ENCODE measurements at regions not wholly inside any gene's neighbourhood (a gene's known extent, or its start where the extent isn't known, plus 50 kb on each side); places are given as distances from the start of the nearest gene placed in this dataset.

DNA sequence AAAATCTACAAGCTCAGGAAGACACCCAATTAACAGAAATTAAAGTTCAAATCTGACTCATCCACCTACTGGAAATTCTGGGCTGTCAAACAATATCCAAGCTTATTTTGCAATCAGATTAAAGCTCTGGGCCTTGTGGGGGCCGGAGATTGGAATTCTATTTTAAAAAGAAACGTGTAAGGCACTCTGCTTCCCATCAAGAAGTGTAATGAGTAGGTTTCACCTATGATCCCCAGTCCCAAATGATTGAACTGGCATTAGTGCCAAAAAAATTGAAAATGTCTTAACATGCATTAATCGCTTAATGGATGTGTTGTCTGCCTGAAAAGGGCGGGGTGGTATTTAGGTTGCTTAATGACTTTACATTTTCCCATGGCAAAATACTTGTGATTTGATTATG lies 542.4 kb upstream of the BTBD3 start:
- no peak for DNase-seq

GRCh38 chr20:11375966-11376365 lies 541.7 kb upstream of the BTBD3 start:
- DNase-seq, result no peak

DNA sequence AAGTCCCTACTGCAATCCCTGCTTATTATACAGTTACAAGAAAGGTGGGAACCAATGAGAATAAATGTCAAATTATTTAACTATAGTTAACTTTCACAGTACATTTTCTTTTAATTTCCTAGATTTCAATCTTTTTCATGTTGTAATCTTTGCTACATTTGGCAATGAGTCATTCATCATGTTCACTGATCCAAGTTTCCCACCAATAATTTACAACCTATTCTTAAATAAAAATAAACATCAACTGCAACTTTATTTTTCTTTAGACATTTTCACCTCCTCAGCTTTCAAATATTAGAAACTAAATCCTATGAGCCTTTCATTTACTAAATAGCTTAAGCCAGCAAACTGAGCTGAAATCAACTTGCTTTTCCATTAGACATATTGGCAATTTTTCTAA lies 541.3 kb upstream of the BTBD3 start:
- DNase-seq, result no peak

DNA sequence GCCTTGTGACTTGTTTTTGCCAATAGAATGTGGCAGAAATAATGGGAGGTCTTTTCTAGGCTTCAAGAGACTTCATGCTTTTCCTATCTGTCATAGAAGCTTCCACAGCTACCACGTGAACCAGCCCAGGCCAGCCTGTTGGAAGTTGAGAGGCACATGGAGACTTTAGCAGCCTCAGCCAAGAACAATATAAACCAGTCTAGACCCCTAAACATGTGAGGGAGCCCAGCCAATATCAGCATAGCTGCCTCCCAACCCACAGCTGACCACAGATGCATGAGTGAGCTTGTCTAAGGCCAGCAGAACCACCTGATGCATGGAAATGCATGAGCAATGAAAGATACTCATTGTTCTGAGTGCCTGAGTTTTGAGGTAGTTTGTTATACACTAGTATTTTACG lies 540.7 kb upstream of the BTBD3 start:
- DNase-seq, result no peak

GRCh38 chr20:11377761-11378160 lies 539.9 kb upstream of the BTBD3 start:
- DNase-seq, result no peak

DNA sequence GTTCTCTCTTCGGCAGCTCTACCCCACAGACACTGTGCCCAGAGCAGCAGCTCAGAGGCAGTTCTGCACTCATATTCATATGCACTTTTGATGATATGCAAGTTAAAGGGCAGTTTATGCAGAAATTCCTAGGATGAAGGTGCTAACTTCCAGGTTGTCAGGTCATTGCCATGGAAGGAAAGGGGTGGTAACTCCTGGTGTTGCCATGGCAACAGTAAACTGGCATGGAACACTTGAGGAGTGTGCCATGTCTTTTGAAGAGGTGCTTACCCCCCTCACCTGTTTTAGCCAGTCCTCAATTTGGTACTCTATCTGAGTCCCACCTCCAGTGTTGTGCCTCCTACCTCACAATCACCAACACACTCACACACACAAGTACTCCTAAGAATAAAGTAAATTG lies 539.4 kb upstream of the BTBD3 start:
- no peak for DNase-seq

DNA sequence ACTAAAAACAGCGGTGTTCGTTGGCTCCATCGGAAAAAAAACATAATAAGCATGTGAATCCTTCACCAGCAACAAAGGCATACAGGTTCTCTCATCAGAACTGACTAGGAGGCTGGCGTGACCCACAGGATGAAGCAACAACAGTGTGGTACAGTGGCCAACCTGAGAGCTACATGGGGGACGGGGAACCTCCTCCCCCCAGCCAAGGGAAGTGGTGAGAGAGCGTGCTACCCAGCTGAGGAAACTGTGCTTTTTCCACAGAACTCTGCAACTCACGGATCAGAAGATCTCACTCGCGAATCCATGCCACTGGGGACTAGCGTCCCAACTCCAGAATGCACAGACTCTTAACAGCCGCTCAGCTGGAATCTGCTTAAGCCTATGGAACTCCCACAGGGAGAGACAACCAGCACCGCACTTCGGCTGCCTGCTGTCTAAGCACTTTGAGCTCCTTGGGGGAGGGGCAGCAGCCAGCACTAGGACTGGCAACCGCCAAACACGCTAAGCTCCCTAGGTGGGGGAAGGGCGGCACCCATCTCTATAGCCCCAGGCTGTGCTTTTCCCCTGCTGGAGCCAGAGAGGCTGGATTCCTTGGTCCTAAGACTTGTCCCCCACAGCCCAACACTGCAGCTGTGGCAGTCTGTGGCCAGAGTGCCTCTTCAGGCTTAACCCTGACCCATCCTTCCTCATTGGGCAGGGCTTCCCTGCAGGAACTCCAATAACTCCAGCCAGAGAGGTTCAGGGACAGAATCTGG lies 538.3 kb upstream of the BTBD3 start:
- no peak for DNase-seq

DNA sequence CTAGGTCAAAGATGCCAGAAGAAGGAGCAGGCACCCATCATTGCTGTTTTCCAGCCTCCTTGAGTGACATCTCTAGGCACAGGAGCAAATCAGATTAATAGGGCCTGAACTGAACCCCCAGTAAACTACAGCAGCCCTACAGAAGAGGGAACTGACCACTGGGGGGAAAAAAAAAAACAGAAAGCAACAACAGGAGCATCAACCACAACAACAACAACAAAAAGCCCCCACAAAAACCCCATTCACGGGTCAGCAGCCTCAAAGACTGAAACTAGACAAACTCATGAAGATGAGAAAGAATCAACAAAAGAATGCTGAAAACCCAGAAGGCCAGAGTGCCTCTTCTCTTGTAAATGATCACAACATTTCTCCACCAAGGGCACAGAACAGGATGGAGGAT lies 537.4 kb upstream of the BTBD3 start:
- DNase-seq, result no peak

DNA sequence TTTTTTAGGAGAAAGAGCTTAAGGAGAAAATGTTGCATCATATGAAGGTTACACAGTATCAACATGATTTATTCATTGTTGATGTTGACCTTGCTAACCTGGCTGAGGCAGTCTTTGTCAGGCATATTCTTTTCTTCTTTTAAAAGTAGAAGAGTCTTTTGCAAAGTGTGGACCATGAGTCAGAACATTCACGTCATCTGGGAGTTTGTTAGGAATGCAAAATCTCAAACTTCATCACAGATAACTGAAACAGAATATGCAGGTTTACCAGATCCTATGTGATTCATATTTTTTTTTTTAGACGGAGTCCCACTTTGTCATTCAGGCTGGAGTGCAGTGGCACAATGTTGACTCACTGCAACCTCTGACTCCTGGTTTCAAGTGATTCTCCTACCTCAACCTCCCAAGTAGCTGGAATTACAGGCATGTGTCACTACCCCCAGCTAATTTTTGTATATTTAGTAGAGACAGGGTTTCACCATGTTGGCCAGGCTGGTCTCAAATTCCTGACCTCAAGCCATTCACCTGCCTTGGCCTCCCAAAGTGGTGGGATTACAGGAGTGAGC lies 530.4 kb upstream of the BTBD3 start:
- DNase-seq, result no peak

- DNase-seq, result no peak
These were observed 528.5 kb upstream of the BTBD3 start for GRCh38 chr20:11389186-11389585.

DNA sequence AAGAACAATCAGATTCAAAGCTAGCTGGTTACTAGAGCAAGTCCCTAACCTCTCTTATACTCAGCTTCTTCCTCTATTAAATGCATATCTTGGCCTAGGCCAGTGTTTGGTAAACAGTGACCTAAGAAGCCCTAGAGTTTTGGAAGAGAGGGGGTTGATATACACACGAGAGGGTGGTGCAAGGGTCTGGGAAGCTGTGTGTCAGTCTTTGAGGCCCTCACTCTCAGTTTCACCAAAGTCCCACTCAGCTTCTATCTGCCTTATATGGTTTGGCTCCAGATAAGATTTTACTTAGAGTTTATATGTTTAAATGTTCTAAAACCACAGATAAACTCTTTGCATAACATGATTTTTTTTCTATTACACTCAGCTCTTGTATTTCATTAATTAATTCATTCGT lies 526.1 kb upstream of the BTBD3 start:
- no peak for DNase-seq

GRCh38 chr20:11394145-11394833 lies 523.4 kb upstream of the BTBD3 start:
- DNase-seq, result no peak

- DNase-seq, result no peak
These were observed 522.1 kb upstream of the BTBD3 start for GRCh38 chr20:11395581-11395980.

DNA sequence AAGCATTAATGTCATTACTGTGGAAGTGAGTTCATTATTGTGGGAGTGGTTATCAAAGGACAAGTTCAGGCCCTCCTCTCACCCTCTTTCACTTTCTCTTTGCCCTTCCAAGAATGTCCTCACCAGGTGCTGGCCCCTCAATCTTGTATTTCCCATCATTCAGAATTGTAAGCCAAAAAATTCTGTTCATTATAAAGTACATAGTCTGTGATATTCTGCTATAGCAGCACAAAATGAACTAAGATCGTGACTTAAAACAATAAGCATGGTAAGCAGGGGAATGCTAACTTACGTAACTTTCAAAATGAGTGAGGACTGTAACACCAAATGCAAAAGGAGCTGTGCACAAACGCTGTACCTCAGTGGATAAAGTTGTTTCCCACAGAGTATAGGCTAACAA lies 515.7 kb upstream of the BTBD3 start:
- no peak for DNase-seq

GRCh38 chr20:11403711-11404110 lies 514.0 kb upstream of the BTBD3 start:
- no peak for DNase-seq

- no peak for DNase-seq
These were observed 510.8 kb upstream of the BTBD3 start for GRCh38 chr20:11406877-11407276.

DNA sequence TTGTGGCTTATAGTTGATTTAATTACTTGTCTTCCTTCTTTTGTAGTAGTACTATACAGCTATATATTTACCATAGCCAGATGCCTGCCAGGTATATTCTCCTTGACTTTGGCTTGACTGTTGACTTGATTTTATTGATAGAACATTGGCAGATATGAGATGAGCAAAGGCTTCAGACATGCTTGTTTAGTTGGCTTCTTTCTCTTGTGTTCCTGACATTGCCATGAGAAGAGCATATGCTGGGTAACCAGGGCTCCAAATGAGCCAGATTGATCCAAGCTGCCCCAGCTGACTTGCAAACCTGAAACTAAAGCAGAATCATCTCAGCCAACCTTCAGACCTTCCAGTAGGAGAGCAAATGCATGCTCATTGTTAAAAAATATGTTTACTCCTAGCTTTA lies 508.1 kb upstream of the BTBD3 start:
- DNase-seq, result no peak

GRCh38 chr20:11411765-11412164 lies 505.9 kb upstream of the BTBD3 start:
- no peak for DNase-seq

GRCh38 chr20:11426948-11427347 lies 490.7 kb upstream of the BTBD3 start:
- DNase-seq, result no peak

GRCh38 chr20:11429168-11429567 lies 488.5 kb upstream of the BTBD3 start:
- no peak for DNase-seq

DNA sequence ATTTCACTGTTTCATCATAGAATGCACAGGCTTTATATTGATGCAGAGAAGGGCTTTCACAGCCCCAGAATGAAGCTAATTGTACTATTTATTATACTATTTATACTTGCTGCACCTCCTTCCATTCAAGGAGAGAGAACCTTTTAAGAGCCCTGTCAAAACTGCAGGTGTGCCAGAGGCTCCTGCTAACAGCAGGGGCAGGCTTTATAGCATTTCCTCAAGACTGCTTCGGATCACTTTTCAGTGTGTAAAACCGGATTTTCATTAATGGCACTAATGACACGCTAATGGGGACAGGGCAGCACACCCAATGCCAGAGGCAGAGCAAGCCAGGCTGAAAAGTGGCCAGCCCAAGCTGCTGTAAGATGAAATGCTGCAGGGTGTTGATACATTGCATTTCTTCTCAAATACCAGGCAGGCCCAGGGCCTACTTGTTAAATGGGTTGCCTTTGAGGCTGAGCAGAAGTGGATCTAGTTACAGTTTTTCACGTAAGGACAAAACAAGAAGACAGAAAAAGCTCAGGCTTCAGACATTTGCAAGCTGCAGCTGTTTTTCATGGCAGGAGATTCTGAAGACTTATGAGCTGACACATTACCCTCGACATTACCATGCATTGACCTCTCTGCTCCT lies 487.7 kb upstream of the BTBD3 start:
- no peak for DNase-seq

DNA sequence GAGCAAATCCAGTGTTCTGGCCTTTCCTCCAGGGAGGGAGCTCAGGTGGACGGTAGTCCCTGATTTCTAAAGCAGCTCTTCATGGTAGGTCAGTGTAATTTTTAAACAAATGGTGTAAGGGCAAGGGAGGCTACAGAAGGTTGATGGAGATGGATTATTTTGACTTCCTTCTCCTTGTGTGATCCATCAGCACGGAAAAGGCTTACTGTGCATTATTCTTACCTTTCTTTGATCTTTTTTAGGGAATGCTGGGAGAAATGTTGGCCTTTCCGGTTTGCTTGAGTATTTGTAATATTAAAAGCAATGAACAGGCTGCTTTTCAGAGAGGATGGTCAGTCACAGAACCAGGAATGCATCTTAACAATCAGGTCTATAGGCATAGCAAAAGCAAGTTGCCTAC lies 487.0 kb upstream of the BTBD3 start:
- DNase-seq, result no peak

GRCh38 chr20:11431621-11432020 lies 486.1 kb upstream of the BTBD3 start:
- no peak for DNase-seq

DNA sequence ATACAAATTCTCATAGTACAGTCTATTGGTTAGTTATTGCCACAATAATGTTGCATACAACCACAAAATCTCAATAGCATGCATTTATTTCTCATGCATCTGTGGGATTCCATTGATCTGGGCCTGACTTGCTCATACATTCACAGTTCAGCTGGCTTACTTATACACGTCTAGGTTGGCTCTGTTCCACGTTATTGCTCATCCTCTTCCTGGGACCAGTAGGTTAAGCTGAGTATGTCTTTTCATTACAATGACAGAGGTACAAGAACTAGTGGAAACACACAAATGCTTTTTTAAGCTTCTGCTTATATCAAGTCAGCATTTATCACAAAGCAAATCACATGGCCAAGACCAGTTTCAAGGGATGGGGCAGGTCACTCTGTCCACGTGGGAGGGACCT lies 485.3 kb upstream of the BTBD3 start:
- DNase-seq, result no peak

All from dermis blood vessel endothelial cell (primary cell).